KMS-11 (cell line): ENCODE measurements at regions not wholly inside any gene's neighbourhood (a gene's known extent, or its start where the extent isn't known, plus 50 kb on each side); places are given as distances from the start of the nearest gene placed in this dataset.

Experiments
- H2AFZ ChIP-seq: fragments of 200-600 bp; sonication (generic); 2 replicates; pipeline ENCODE4 v1.6.1; 2016; ENCODE audit warnings: antibody characterized with exemption, mixed run types, low read depth
- H3K27ac ChIP-seq: fragments of 200-600 bp; sonication (generic); 2 replicates; pipeline ENCODE4 v1.6.1; 2016; ENCODE audit warnings: mild to moderate bottlenecking, mixed run types
- H3K27me3 ChIP-seq: fragments of 200-600 bp; sonication (generic); 2 replicates; pipeline ENCODE4 v1.6.1; 2017; ENCODE audit warnings: mild to moderate bottlenecking, low read depth, mixed run types, moderate library complexity; ENCODE audit not compliant: insufficient read depth
- H3K36me3 ChIP-seq: fragments of 200-600 bp; sonication (generic); 2 replicates; pipeline ENCODE4 v1.6.1; 2017; ENCODE audit warnings: mild to moderate bottlenecking, mixed run types; ENCODE audit not compliant: insufficient read depth
- H3K4me1 ChIP-seq: fragments of 200-600 bp; sonication (generic); 2 replicates; pipeline ENCODE4 v1.6.1; 2016; ENCODE audit warnings: mild to moderate bottlenecking, low read depth, mixed run types; ENCODE audit not compliant: poor library complexity, severe bottlenecking
- H3K4me2 ChIP-seq: fragments of 200-600 bp; sonication (generic); 2 replicates; pipeline ENCODE4 v1.7.0; 2016; ENCODE audit warnings: mild to moderate bottlenecking, mixed run types
- H3K4me3 ChIP-seq: fragments of 200-600 bp; sonication (generic); IDR thresholded peaks from 2 replicates; pipeline ENCODE4 v1.6.1; 2017; ENCODE audit warnings: low read depth, low read length, mixed read lengths; ENCODE audit not compliant: insufficient read depth
- H3K79me2 ChIP-seq: fragments of 200-600 bp; sonication (generic); 2 replicates; pipeline ENCODE4 v1.6.1; 2016; ENCODE audit warnings: low read depth, mixed run types; ENCODE audit not compliant: insufficient read depth
- H3K9ac ChIP-seq: fragments of 200-600 bp; sonication (generic); 2 replicates; pipeline ENCODE4 v1.6.1; 2016; ENCODE audit warnings: mild to moderate bottlenecking, mixed run types
- H4K20me1 ChIP-seq: fragments of 200-600 bp; sonication (generic); 2 replicates; pipeline ENCODE4 v1.6.1; 2016; ENCODE audit warnings: mild to moderate bottlenecking, mixed run types; ENCODE audit not compliant: insufficient read depth
- CTCF ChIP-seq: fragments of 200-600 bp; sonication (generic); conservative IDR thresholded peaks from 2 replicates; pipeline ENCODE4 v1.6.1; 2017; ENCODE audit warnings: low read depth, mild to moderate bottlenecking, antibody characterized with exemption, low read length, moderate library complexity, mixed read lengths

- no peak for TF ChIP-seq CTCF
- Histone ChIP-seq H3K9ac (no peak overlapping the region), H2AFZ (no peak overlapping the region), H3K27ac (no peak overlapping the region), H3K27me3 (no peaks in the 10 kb centered on the region), H3K4me3 (no peak overlapping the region), H3K36me3 (no peaks in the 10 kb centered on the region), H4K20me1 (no peaks in the 10 kb centered on the region), H3K4me1 (no peaks in the 10 kb centered on the region), H3K79me2 (no peaks in the 10 kb centered on the region), H3K4me2 (no peak overlapping the region)
Observed at GRCh38 chr21:40915114-40915513, 68.2 kb upstream of the DSCAM start.

DNA sequence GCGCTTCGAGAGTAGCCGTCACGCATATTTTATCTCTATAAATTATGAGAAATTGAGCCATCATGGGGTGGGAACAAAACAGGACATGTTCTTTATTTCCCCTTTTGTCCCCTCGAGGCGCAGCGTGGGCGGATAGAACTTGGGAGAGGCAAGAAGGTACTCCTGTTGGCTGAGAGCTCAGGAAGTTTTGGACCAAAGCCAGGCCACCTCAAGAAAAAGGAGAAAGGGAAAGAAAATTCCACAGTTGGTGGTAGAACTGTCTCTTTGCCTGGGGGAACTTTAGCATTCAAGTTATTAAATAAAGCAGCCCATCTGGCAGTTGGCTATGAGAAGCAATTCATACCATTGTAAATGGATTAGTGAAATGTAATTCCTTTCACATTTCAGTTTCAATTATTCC, 76.4 kb upstream of the DSCAM start:
- H3K9ac ChIP-seq: no peak overlapping the region
- no peaks in the 10 kb centered on the region for H3K36me3 ChIP-seq
- H3K4me3 ChIP-seq: no peak overlapping the region
- H3K79me2 ChIP-seq: no peaks in the 10 kb centered on the region
- no peak overlapping the region for H2AFZ ChIP-seq
- no peak overlapping the region for H3K4me2 ChIP-seq
- H3K27ac ChIP-seq: no peak overlapping the region
- no peaks in the 10 kb centered on the region for H3K4me1 ChIP-seq
- TF ChIP-seq CTCF: no peak
- no peaks in the 10 kb centered on the region for H4K20me1 ChIP-seq
- H3K27me3 ChIP-seq: no peaks in the 10 kb centered on the region

DNA sequence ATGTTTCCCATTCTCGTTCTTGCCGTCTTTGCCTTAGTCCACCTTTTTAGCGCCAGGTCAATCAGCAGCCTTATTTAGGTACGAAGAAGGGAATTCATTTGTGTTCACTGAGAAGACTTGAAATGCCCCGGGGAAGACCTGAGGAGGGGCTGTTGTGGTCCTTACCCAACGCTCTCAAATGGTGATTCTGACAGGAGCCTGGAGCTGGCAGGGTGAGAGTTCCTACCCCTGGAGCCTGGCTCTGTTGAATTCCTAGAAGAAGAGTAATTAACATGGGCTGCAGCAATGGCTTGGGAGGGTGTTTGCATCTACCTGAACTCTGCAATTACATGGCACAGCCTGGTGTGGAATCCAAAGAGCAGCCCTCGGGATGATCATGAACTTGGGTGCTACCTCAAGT, 76.9 kb upstream of the DSCAM start:
- Histone ChIP-seq H3K27me3 (no peaks in the 10 kb centered on the region), H3K27ac (no peak overlapping the region), H2AFZ (no peak overlapping the region), H3K9ac (no peak overlapping the region), H3K36me3 (no peaks in the 10 kb centered on the region), H3K4me3 (no peak overlapping the region), H3K4me1 (no peaks in the 10 kb centered on the region), H3K4me2 (no peak overlapping the region), H3K79me2 (no peaks in the 10 kb centered on the region), H4K20me1 (no peaks in the 10 kb centered on the region)
- TF ChIP-seq CTCF: no peak

GRCh38 chr21:40924641-40925040, 77.7 kb upstream of the DSCAM start:
- H3K36me3 ChIP-seq: no peaks in the 10 kb centered on the region
- no peaks in the 10 kb centered on the region for H3K4me1 ChIP-seq
- H3K9ac ChIP-seq: no peak overlapping the region

More at GRCh38 chr21:40924641-40925040, 77.7 kb upstream of the DSCAM start:
- no peak for TF ChIP-seq CTCF
- Histone ChIP-seq H3K27me3 (no peaks in the 10 kb centered on the region), H3K79me2 (no peaks in the 10 kb centered on the region), H3K4me3 (no peak overlapping the region), H2AFZ (no peak overlapping the region), H4K20me1 (no peaks in the 10 kb centered on the region), H3K4me2 (no peak overlapping the region), H3K27ac (no peak overlapping the region)
